H1 (cell line): ENCODE measurements at regions not wholly inside any gene's neighbourhood (a gene's known extent, or its start where the extent isn't known, plus 50 kb on each side); places are given as distances from the start of the nearest gene placed in this dataset.

Source experiments
- CTCF ChIA-PET: fragments of 300-600 bp; sonication (Branson Sonifier 250); formaldehyde crosslinking; loops from one replicate; lab custom pipeline; 2021; ENCODE audit not compliant: partially characterized antibody; lab: Charles Lee
- POLR2A ChIA-PET: fragments of 300-600 bp; sonication (Branson Sonifier 250); formaldehyde crosslinking; loops from one replicate; lab custom pipeline; 2021; ENCODE audit warnings: inconsistent platforms; ENCODE audit not compliant: partially characterized antibody; lab: Charles Lee
- DNase-seq, 2 experiments: peaks; one replicate each; pipeline versions ENCODE4 v3.0.0 to v3.0.0-alpha.2; 2010 to 2022; ENCODE audit warnings: low spot score in 2 of 2, low read depth in 1 of 2, mixed read lengths in 1 of 2
- FAIRE-seq: peaks from 2 replicates; lab custom pipeline; 2011; peaks lifted over from hg19 to GRCh38; lab: Jason Lieb, UNC
- H2AFZ ChIP-seq: 2 replicates; pipeline ENCODE4 v1.8.1; 2012; ENCODE audit warnings: low read length, inconsistent platforms
- H2AK5ac ChIP-seq: 2 replicates; pipeline ENCODE4 v1.6.1; 2013; ENCODE audit warnings: low read depth, low read length
- H2BK120ac ChIP-seq: replicated peaks from 2 replicates; pipeline ENCODE3; 2013; ENCODE audit warnings: low read depth, low read length, inconsistent platforms
- H2BK12ac ChIP-seq: 2 replicates; pipeline ENCODE4 v1.6.1; 2013; ENCODE audit warnings: low read depth, low read length
- H2BK15ac ChIP-seq: 2 replicates; pipeline ENCODE4 v1.6.1; 2013; ENCODE audit warnings: low read length
- H2BK20ac ChIP-seq: 2 replicates; pipeline ENCODE4 v1.6.1; 2013; ENCODE audit warnings: low read length
- H2BK5ac ChIP-seq: 2 replicates; pipeline ENCODE4 v1.6.1; 2013; ENCODE audit warnings: low read depth, low read length
- H3K14ac ChIP-seq: 2 replicates; pipeline ENCODE4 v1.6.1; 2013; ENCODE audit warnings: inconsistent platforms; ENCODE audit not compliant: insufficient read length
- H3K18ac ChIP-seq: 2 replicates; pipeline ENCODE4 v1.6.1; 2013; ENCODE audit warnings: low read length; ENCODE audit errors: extremely low read depth
- H3K23ac ChIP-seq: 2 replicates; pipeline ENCODE4 v1.6.1; 2013; ENCODE audit warnings: inconsistent platforms; ENCODE audit not compliant: insufficient read length
- H3K23me2 ChIP-seq: 2 replicates; pipeline ENCODE4 v1.6.1; 2013; ENCODE audit warnings: low read depth, low read length
- H3K27ac ChIP-seq: 2 replicates; pipeline ENCODE4 v1.6.1; 2011; ENCODE audit warnings: low read depth, low read length, inconsistent platforms
- H3K27me3 ChIP-seq, 4 experiments: replicated peaks in 1 of 4; 1 replicate in 1 of 4; 2 replicates in 3 of 4; pipeline versions ENCODE4 v1.6.1 to v1.8.1; 2011 to 2013; ENCODE audit warnings: low read length in 3 of 4, mild to moderate bottlenecking in 3 of 4, inconsistent platforms in 2 of 4, mixed read lengths in 2 of 4, moderate library complexity in 1 of 4; ENCODE audit not compliant: control insufficient read depth in 3 of 4, insufficient read depth in 3 of 4; ENCODE audit errors: extremely low read depth in 1 of 4
- H3K36me3 ChIP-seq, 4 experiments: 2 replicates each; pipeline versions ENCODE4 v1.6.1 to v1.8.1; 2011 to 2013; ENCODE audit warnings: mild to moderate bottlenecking in 4 of 4, low read length in 3 of 4, moderate library complexity in 2 of 4, control low read depth in 1 of 4, inconsistent platforms in 1 of 4; ENCODE audit not compliant: insufficient read depth in 4 of 4, control insufficient read depth in 2 of 4
- H3K4ac ChIP-seq: replicated peaks from 2 replicates; pipeline ENCODE3; 2013; ENCODE audit warnings: low read length, low read depth, mixed read lengths, inconsistent platforms; ENCODE audit not compliant: insufficient read length
- H3K4me1 ChIP-seq, 4 experiments: replicated peaks in 1 of 4; 1 replicate in 1 of 4; 2 replicates in 3 of 4; pipeline versions ENCODE4 v1.6.1 to v1.8.1; 2011 to 2013; ENCODE audit warnings: low read length in 3 of 4, inconsistent platforms in 2 of 4, mixed read lengths in 1 of 4; ENCODE audit not compliant: insufficient read depth in 4 of 4, control insufficient read depth in 3 of 4
- H3K4me2 ChIP-seq, 2 experiments: 2 replicates each; pipeline versions ENCODE4 v1.6.1 to v1.8.1; 2011 to 2013; ENCODE audit warnings: low read depth in 2 of 2, low read length in 2 of 2, control low read depth in 1 of 2, inconsistent platforms in 1 of 2, mild to moderate bottlenecking in 1 of 2; ENCODE audit not compliant: insufficient read depth in 1 of 2
- H3K4me3 ChIP-seq, 4 experiments: fragments of 200-600, 300-600 bp in 1 of 4; sonication (generic), shearing (Covaris generic), sonication (Bioruptor Twin) in 1 of 4; 2 replicates each; pipeline versions ENCODE4 v1.5.1 to v1.8.1; 2011 to 2016; ENCODE audit warnings: low read length in 4 of 4, low read depth in 3 of 4, control low read depth in 2 of 4, inconsistent platforms in 2 of 4, mild to moderate bottlenecking in 2 of 4, mixed read lengths in 1 of 4, moderate library complexity in 1 of 4; ENCODE audit not compliant: insufficient read depth in 2 of 4; ENCODE audit errors: extremely low read depth in 1 of 4
- H3K56ac ChIP-seq: replicated peaks from 2 replicates; pipeline ENCODE3; 2013; ENCODE audit warnings: low read depth, mild to moderate bottlenecking, mixed read lengths, low read length, inconsistent platforms; ENCODE audit not compliant: insufficient read length
- H3K79me1 ChIP-seq: 2 replicates; pipeline ENCODE4 v1.6.1; 2013; ENCODE audit warnings: low read depth, low read length, control low read depth
- H3K79me2 ChIP-seq, 2 experiments: 2 replicates each; pipeline versions ENCODE4 v1.6.1 to v1.8.1; 2012 to 2013; ENCODE audit warnings: low read length in 2 of 2, mild to moderate bottlenecking in 2 of 2, inconsistent platforms in 1 of 2; ENCODE audit not compliant: insufficient read depth in 2 of 2, control insufficient read depth in 1 of 2
- H3K9ac ChIP-seq, 4 experiments: replicated peaks in 1 of 4; 1 replicate in 1 of 4; 2 replicates in 3 of 4; pipeline versions ENCODE4 v1.6.1 to v1.8.1; 2011 to 2013; ENCODE audit warnings: low read depth in 3 of 4, low read length in 3 of 4, control low read depth in 2 of 4, mild to moderate bottlenecking in 2 of 4, moderate library complexity in 2 of 4, inconsistent platforms in 1 of 4; ENCODE audit errors: extremely low read depth in 1 of 4
- H3K9me3 ChIP-seq, 2 experiments: 2 replicates each; pipeline versions ENCODE4 v1.6.1 to v1.8.1; 2012 to 2013; ENCODE audit warnings: mild to moderate bottlenecking in 2 of 2, moderate library complexity in 2 of 2, control low read depth in 1 of 2, inconsistent platforms in 1 of 2, low read depth in 1 of 2, low read length in 1 of 2, mixed read lengths in 1 of 2; ENCODE audit not compliant: insufficient read depth in 2 of 2
- H4K20me1 ChIP-seq, 2 experiments: replicated peaks in 1 of 2; 2 replicates each; pipeline versions ENCODE3 to v1.8.1; 2011 to 2013; ENCODE audit warnings: inconsistent platforms in 2 of 2, low read length in 2 of 2, mild to moderate bottlenecking in 1 of 2; ENCODE audit not compliant: insufficient read depth in 2 of 2, control insufficient read depth in 1 of 2
- H4K5ac ChIP-seq: 2 replicates; pipeline ENCODE4 v1.6.1; 2013; ENCODE audit warnings: low read length, low read depth, mixed read lengths, inconsistent platforms; ENCODE audit not compliant: insufficient read length
- H4K8ac ChIP-seq: 2 replicates; pipeline ENCODE4 v1.8.0; 2013; ENCODE audit warnings: mild to moderate bottlenecking, moderate library complexity, low read length, inconsistent platforms; ENCODE audit not compliant: insufficient read depth; ENCODE audit errors: extremely low read depth
- H4K91ac ChIP-seq: replicated peaks from 2 replicates; pipeline ENCODE3; 2013; ENCODE audit warnings: low read length, mixed read lengths, inconsistent platforms; ENCODE audit not compliant: insufficient read length
- CHD2 ChIP-seq: IDR thresholded peaks from 2 replicates; pipeline ENCODE4 v1.6.1; 2012; ENCODE audit warnings: low read length, improper control_type of control experiment
- CTBP2 ChIP-seq: IDR thresholded peaks from 2 replicates; pipeline ENCODE4 v1.7.0; 2011; ENCODE audit warnings: borderline replicate concordance, mild to moderate bottlenecking, moderate library complexity, mixed read lengths, low read length; ENCODE audit not compliant: insufficient read depth, insufficient read length
- HDAC6 ChIP-seq: IDR thresholded peaks from one replicate; pipeline ENCODE4 v1.7.1; 2012; ENCODE audit warnings: low read depth, mild to moderate bottlenecking, inconsistent platforms, low read length, moderate library complexity
- MAFK ChIP-seq: IDR thresholded peaks from 2 replicates; pipeline ENCODE4 v1.6.1; 2012; ENCODE audit warnings: low read depth, mild to moderate bottlenecking, improper control_type of control experiment, low read length
- POU5F1 ChIP-seq: IDR thresholded peaks from 2 replicates; pipeline ENCODE4 v1.6.1; 2011; ENCODE audit warnings: low read depth, mild to moderate bottlenecking, low read length, moderate library complexity
- RAD21 ChIP-seq, 2 experiments: IDR thresholded peaks in 1 of 2; conservative IDR thresholded peaks in 1 of 2; 2 replicates each; pipeline ENCODE4 v1.6.1; 2011; ENCODE audit warnings: low read depth in 2 of 2, low read length in 2 of 2, improper control_type of control experiment in 1 of 2, inconsistent platforms in 1 of 2, mild to moderate bottlenecking in 1 of 2, moderate library complexity in 1 of 2
- RXRA ChIP-seq: IDR thresholded peaks from 2 replicates; pipeline ENCODE4 v1.6.1; 2011; ENCODE audit warnings: low read depth, mild to moderate bottlenecking, low read length, moderate library complexity; ENCODE audit not compliant: insufficient read depth
- SIRT6 ChIP-seq: IDR thresholded peaks from one replicate; pipeline ENCODE4 v1.7.1; 2012; ENCODE audit warnings: low read length, inconsistent platforms
- TCF12 ChIP-seq: IDR thresholded peaks from 2 replicates; pipeline ENCODE4 v1.6.1; 2011; ENCODE audit warnings: low read depth, mild to moderate bottlenecking, low read length
- WGBS, 2 experiments: shearing (Covaris generic) in 1 of 2; methylation state at CpG; one replicate each; pipeline versions ENCODE4 v1.1.6 to v1.1.7; 2013 to 2015; ENCODE audit warnings: low lambda C conversion rate in 2 of 2, mixed read lengths in 2 of 2, inconsistent platforms in 1 of 2, low coverage in 1 of 2, missing lambda C conversion rate in 1 of 2; ENCODE audit not compliant: insufficient replicate concordance in 2 of 2, insufficient coverage in 1 of 2, insufficient read length in 1 of 2; ENCODE audit errors: extremely low coverage in 1 of 2, missing lambda C conversion rate in 1 of 2; 5-methylcytosine and 5-hydroxymethylcytosine counted together

DNA sequence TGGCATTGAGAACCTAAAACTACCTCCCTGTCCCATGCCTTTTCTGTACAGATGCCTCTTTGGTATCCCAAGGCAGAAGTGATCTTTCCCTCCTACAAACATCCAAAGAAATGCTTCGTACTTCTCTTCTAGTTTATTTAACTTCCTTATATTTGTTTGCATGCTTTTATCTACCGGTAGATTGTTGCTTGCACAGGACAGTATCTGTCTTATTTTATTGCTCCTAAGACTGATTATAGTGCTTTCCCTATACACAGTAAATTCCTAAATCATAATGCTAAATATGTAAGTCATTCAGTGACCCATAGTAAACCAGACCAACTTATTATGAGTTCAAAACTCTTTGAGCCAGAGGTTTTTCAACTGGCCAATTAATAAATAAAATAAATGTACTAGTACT, 156.9 kb downstream of the PRELID2 start:
- ChIA-PET CTCF (no interaction called here), POLR2A (no interaction called here)
- H3K36me3 ChIP-seq, result no peaks in the 10 kb centered on the region
- H3K23ac ChIP-seq, result no peak overlapping the region
- H3K4ac ChIP-seq, result no peak overlapping the region
- no peak overlapping the region for H3K27ac ChIP-seq
- H2AK5ac ChIP-seq, result no peak overlapping the region
- no peak overlapping the region for H2BK120ac ChIP-seq
- no peaks in the 10 kb centered on the region for H3K27me3 ChIP-seq
- H4K5ac ChIP-seq, result no peak overlapping the region
- H2BK20ac ChIP-seq, result no peak overlapping the region
- no peak overlapping the region for H2BK15ac ChIP-seq
- H3K14ac ChIP-seq, result no peak overlapping the region
- no peak overlapping the region for H3K4me3 ChIP-seq
- H3K9me3 ChIP-seq, result no peaks in the 10 kb centered on the region
- no peak overlapping the region for H4K91ac ChIP-seq
- H3K79me1 ChIP-seq, result no peaks in the 10 kb centered on the region
- no peak for DNase-seq
- no peaks in the 10 kb centered on the region for H3K4me1 ChIP-seq
- FAIRE-seq, result no peak
- WGBS, 2 experiments, result 87% methylated on average over 2 of the region's 2 CpGs; no CpG with 5 or more reads in 1 of the 2 experiments
- H2BK5ac ChIP-seq, result no peak overlapping the region
- no peaks in the 10 kb centered on the region for H3K79me2 ChIP-seq
- no peaks in the 10 kb centered on the region for H4K20me1 ChIP-seq
- H3K23me2 ChIP-seq, result no peaks in the 10 kb centered on the region
- H4K8ac ChIP-seq, result no peak overlapping the region
- H3K4me2 ChIP-seq, result no peak overlapping the region
- H2BK12ac ChIP-seq, result no peak overlapping the region
- no peak overlapping the region for H2AFZ ChIP-seq
- H3K56ac ChIP-seq, result no peak overlapping the region
- H3K18ac ChIP-seq, result no peak overlapping the region
- no peak overlapping the region for H3K9ac ChIP-seq
- no peak for TF ChIP-seq RXRA
- no peak for TF ChIP-seq CTBP2
- no peak for TF ChIP-seq HDAC6
- no peak for TF ChIP-seq CHD2
- TF ChIP-seq MAFK, result no peak
- TF ChIP-seq TCF12, result no peak
- no peak for TF ChIP-seq RAD21 (IDR thresholded peaks at IDR 0.05 in 1 of 2, conservative IDR thresholded peaks at IDR 0.05 in 1 of 2; ENCODE audit: low read depth in 2 of 2, low read length in 2 of 2)
- no peak for TF ChIP-seq SIRT6
- TF ChIP-seq POU5F1, result no peak
